ENCODE measurements at regions not wholly inside any gene's neighbourhood (a gene's known extent, or its start where the extent isn't known, plus 50 kb on each side); places are given as distances from the start of the nearest gene placed in this dataset.

DNA sequence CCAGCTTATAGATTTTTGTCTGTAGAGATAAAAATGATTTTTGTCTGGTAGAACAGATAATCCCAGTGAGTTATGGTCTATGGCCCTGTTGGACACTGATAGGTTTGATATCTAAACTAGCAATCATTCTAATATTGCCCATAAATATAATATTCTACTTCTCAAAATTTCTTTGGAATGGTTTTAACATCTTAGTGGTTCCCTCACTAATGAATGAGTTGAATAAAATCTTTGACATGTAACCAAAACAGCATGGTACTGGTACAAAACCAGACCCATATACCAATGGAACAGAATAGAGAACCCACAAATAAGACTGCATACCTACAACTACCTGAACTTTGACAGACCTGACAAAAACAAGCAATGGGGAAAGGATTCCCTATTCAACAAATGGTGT lies 219.7 kb downstream of the SEC61B start:
- ChIA-PET CTCF (no interaction called here), POLR2A (no interaction called here)
- H3K9me2 ChIP-seq, result no peaks in the 10 kb centered on the region
- H3K4me3 ChIP-seq (ENCODE audit: low read depth in 2 of 2, low read length in 1 of 2), result no peak overlapping the region
- no peak overlapping the region for H3K27ac ChIP-seq (ENCODE audit: low read depth in 2 of 2, low read length in 1 of 2)
- H3K79me2 ChIP-seq (ENCODE audit: insufficient read depth), result no peaks in the 10 kb centered on the region
- H3K36me3 ChIP-seq (replicated peaks in 1 of 2; ENCODE audit: control insufficient read depth in 1 of 2, insufficient read depth in 2 of 2, low read length in 1 of 2), result no peaks in the 10 kb centered on the region
- no peak for DNase-seq
- no peak overlapping the region for H3K9ac ChIP-seq
- H4K20me1 ChIP-seq (ENCODE audit: insufficient read depth), result no peaks in the 10 kb centered on the region
- no peaks in the 10 kb centered on the region for H3K27me3 ChIP-seq (ENCODE audit: insufficient read depth)
- H2AFZ ChIP-seq (ENCODE audit: low read depth), result no peak overlapping the region
- no peak overlapping the region for H3K4me2 ChIP-seq
- H3K9me3 ChIP-seq, result no peaks in the 10 kb centered on the region
- peaks cover 15% of the 10 kb centered on the region for H3F3A ChIP-seq (replicated peaks; ENCODE audit: insufficient read depth)
- TF ChIP-seq GATA2 (CRISPR knock-in tag; IDR thresholded peaks at IDR 0.05) (no peak), SMC3 (IDR thresholded peaks at IDR 0.05; ENCODE audit: low read depth, low read length) (no peak), RFX5 (IDR thresholded peaks at IDR 0.05; ENCODE audit: low read length) (no peak), TCF12 (IDR thresholded peaks at IDR 0.05) (no peak), FOSL2 (IDR thresholded peaks at IDR 0.05; ENCODE audit: borderline replicate concordance, low read depth) (no peak), POLR2AphosphoS5 (IDR thresholded peaks at IDR 0.05; ENCODE audit: low read depth, low read length) (no peak), GABPA (IDR thresholded peaks at IDR 0.05; ENCODE audit: low read depth) (no peak), EP300 (IDR thresholded peaks at IDR 0.05; ENCODE audit: borderline replicate concordance in 1 of 2, low read depth in 1 of 2, low read length in 1 of 2) (no peak), NFIC (IDR thresholded peaks at IDR 0.05; ENCODE audit: borderline replicate concordance) (no peak), YY1 (IDR thresholded peaks at IDR 0.05; ENCODE audit: low read depth) (no peak), TAF1 (IDR thresholded peaks at IDR 0.05; ENCODE audit: borderline replicate concordance, low read depth, low read length) (no peak), SIN3A (IDR thresholded peaks at IDR 0.05; ENCODE audit: borderline replicate concordance, low read depth, low read length) (no peak), EZH2phosphoT487 (IDR thresholded peaks at IDR 0.05; ENCODE audit: borderline replicate concordance, low read depth) (no peak), RXRA (IDR thresholded peaks at IDR 0.05; ENCODE audit: borderline replicate concordance, low read depth) (no peak)
- TF ChIP-seq, protein P1, sequence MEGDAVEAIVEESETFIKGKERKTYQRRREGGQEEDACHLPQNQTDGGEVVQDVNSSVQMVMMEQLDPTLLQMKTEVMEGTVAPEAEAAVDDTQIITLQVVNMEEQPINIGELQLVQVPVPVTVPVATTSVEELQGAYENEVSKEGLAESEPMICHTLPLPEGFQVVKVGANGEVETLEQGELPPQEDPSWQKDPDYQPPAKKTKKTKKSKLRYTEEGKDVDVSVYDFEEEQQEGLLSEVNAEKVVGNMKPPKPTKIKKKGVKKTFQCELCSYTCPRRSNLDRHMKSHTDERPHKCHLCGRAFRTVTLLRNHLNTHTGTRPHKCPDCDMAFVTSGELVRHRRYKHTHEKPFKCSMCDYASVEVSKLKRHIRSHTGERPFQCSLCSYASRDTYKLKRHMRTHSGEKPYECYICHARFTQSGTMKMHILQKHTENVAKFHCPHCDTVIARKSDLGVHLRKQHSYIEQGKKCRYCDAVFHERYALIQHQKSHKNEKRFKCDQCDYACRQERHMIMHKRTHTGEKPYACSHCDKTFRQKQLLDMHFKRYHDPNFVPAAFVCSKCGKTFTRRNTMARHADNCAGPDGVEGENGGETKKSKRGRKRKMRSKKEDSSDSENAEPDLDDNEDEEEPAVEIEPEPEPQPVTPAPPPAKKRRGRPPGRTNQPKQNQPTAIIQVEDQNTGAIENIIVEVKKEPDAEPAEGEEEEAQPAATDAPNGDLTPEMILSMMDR (IDR thresholded peaks at IDR 0.05), result no peak
- TF ChIP-seq, protein P2, sequence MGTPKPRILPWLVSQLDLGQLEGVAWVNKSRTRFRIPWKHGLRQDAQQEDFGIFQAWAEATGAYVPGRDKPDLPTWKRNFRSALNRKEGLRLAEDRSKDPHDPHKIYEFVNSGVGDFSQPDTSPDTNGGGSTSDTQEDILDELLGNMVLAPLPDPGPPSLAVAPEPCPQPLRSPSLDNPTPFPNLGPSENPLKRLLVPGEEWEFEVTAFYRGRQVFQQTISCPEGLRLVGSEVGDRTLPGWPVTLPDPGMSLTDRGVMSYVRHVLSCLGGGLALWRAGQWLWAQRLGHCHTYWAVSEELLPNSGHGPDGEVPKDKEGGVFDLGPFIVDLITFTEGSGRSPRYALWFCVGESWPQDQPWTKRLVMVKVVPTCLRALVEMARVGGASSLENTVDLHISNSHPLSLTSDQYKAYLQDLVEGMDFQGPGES (IDR thresholded peaks at IDR 0.05; ENCODE audit: low read depth, low read length), result no peak
- TF ChIP-seq, protein P3, sequence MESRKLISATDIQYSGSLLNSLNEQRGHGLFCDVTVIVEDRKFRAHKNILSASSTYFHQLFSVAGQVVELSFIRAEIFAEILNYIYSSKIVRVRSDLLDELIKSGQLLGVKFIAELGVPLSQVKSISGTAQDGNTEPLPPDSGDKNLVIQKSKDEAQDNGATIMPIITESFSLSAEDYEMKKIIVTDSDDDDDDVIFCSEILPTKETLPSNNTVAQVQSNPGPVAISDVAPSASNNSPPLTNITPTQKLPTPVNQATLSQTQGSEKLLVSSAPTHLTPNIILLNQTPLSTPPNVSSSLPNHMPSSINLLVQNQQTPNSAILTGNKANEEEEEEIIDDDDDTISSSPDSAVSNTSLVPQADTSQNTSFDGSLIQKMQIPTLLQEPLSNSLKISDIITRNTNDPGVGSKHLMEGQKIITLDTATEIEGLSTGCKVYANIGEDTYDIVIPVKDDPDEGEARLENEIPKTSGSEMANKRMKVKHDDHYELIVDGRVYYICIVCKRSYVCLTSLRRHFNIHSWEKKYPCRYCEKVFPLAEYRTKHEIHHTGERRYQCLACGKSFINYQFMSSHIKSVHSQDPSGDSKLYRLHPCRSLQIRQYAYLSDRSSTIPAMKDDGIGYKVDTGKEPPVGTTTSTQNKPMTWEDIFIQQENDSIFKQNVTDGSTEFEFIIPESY (IDR thresholded peaks at IDR 0.05; ENCODE audit: borderline replicate concordance, low read depth), result no peak
- TF ChIP-seq, protein P4, sequence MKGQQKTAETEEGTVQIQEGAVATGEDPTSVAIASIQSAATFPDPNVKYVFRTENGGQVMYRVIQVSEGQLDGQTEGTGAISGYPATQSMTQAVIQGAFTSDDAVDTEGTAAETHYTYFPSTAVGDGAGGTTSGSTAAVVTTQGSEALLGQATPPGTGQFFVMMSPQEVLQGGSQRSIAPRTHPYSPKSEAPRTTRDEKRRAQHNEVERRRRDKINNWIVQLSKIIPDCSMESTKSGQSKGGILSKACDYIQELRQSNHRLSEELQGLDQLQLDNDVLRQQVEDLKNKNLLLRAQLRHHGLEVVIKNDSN (IDR thresholded peaks at IDR 0.05; ENCODE audit: borderline replicate concordance, low read depth), result no peak
- TF ChIP-seq, protein P5, sequence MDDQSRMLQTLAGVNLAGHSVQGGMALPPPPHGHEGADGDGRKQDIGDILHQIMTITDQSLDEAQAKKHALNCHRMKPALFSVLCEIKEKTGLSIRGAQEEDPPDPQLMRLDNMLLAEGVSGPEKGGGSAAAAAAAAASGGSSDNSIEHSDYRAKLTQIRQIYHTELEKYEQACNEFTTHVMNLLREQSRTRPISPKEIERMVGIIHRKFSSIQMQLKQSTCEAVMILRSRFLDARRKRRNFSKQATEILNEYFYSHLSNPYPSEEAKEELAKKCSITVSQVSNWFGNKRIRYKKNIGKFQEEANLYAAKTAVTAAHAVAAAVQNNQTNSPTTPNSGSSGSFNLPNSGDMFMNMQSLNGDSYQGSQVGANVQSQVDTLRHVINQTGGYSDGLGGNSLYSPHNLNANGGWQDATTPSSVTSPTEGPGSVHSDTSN (IDR thresholded peaks at IDR 0.05), result no peak
- TF ChIP-seq, protein P6, sequence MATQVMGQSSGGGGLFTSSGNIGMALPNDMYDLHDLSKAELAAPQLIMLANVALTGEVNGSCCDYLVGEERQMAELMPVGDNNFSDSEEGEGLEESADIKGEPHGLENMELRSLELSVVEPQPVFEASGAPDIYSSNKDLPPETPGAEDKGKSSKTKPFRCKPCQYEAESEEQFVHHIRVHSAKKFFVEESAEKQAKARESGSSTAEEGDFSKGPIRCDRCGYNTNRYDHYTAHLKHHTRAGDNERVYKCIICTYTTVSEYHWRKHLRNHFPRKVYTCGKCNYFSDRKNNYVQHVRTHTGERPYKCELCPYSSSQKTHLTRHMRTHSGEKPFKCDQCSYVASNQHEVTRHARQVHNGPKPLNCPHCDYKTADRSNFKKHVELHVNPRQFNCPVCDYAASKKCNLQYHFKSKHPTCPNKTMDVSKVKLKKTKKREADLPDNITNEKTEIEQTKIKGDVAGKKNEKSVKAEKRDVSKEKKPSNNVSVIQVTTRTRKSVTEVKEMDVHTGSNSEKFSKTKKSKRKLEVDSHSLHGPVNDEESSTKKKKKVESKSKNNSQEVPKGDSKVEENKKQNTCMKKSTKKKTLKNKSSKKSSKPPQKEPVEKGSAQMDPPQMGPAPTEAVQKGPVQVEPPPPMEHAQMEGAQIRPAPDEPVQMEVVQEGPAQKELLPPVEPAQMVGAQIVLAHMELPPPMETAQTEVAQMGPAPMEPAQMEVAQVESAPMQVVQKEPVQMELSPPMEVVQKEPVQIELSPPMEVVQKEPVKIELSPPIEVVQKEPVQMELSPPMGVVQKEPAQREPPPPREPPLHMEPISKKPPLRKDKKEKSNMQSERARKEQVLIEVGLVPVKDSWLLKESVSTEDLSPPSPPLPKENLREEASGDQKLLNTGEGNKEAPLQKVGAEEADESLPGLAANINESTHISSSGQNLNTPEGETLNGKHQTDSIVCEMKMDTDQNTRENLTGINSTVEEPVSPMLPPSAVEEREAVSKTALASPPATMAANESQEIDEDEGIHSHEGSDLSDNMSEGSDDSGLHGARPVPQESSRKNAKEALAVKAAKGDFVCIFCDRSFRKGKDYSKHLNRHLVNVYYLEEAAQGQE (IDR thresholded peaks at IDR 0.05; ENCODE audit: low read depth, low read length), result no peak
- H3K4me1 ChIP-seq (ENCODE audit: control insufficient read depth in 1 of 2, insufficient read depth in 2 of 2, low read depth in 1 of 2, low read length in 1 of 2), result peaks cover 0 to 13% of the 10 kb centered on the region in 2 experiments; a peak in 2 of 4 replicates
